ENCODE measurements at regions not wholly inside any gene's neighbourhood (a gene's known extent, or its start where the extent isn't known, plus 50 kb on each side); places are given as distances from the start of the nearest gene placed in this dataset.
"Not testable (repeated sequence)": the region's sequence is repeated elsewhere in the genome, so short reads cannot be mapped to it uniquely, and the experiment has no call there.

- TF ChIP-seq POLR2AphosphoS5, CTCF, POLR2A (IDR thresholded peaks at IDR 0.05): not testable (repeated sequence)
Measured at GRCh38 chr7:51805783-51806431, 489.3 kb upstream of the COBL start.
